Gastrocnemius medialis (tissue), 4 donors: ENCODE measurements at regions not wholly inside any gene's neighbourhood (a gene's known extent, or its start where the extent isn't known, plus 50 kb on each side); places are given as distances from the start of the nearest gene placed in this dataset.

Experiments used
- ATAC-seq, 2 donors: fragments of 150-250 bp; one replicate each; pipeline ENCODE4 v1.9.1; 2016
- DNase-seq, 2 donors: peaks; one replicate each; pipeline ENCODE4 v3.0.0-alpha.2; 2019
- H3K27ac ChIP-seq, 4 donors: fragments of 200-600 bp; sonication (generic); 1 replicate in 1 of 4; 2 replicates in 3 of 4; pipeline ENCODE4 v1.5.1; 2016 to 2018; ENCODE audit warnings: mild to moderate bottlenecking in 2 of 4, moderate library complexity in 1 of 4
- H3K27me3 ChIP-seq, 3 donors: fragments of 200-600 bp; sonication (generic) in 2 of 3; 1 replicate in 1 of 3; 2 replicates in 2 of 3; pipeline versions ENCODE4 v1.5.1 to v1.6.0; 2016 to 2019; ENCODE audit warnings: mild to moderate bottlenecking in 1 of 3, moderate library complexity in 1 of 3
- H3K36me3 ChIP-seq, 2 donors: fragments of 200-600 bp; sonication (generic) in 1 of 2; one replicate each; pipeline ENCODE4 v1.5.1; 2017 to 2018
- H3K4me1 ChIP-seq, 2 donors: fragments of 200-600 bp; sonication (generic) in 1 of 2; one replicate each; pipeline ENCODE4 v1.5.1; 2016 to 2017; ENCODE audit warnings: mild to moderate bottlenecking in 2 of 2
- H3K4me3 ChIP-seq, 4 donors: fragments of 200-600 bp; sonication (generic) in 3 of 4; 1 replicate in 1 of 4; 2 replicates in 3 of 4; pipeline ENCODE4 v1.5.1; 2016 to 2019; ENCODE audit warnings: mild to moderate bottlenecking in 2 of 4
- H3K9me3 ChIP-seq, 3 donors: fragments of 200-600 bp; sonication (generic) in 2 of 3; 1 replicate in 1 of 3; 2 replicates in 2 of 3; pipeline ENCODE4 v1.5.1; 2016 to 2019
- CTCF ChIP-seq, 5 experiments: fragments of 450-650 bp in 3 of 5; fragments of 200-600 bp in 2 of 5; sonication (generic) in 2 of 5; IDR thresholded peaks in 4 of 5; conservative IDR thresholded peaks in 1 of 5; 1 replicate in 4 of 5; 2 replicates in 1 of 5; pipeline ENCODE4 v1.5.1; 2016 to 2019; ENCODE audit warnings: antibody characterized with exemption in 5 of 5, mild to moderate bottlenecking in 3 of 5, moderate library complexity in 3 of 5
- POLR2A ChIP-seq, 2 donors: fragments of 450-650 bp; IDR thresholded peaks; one replicate each; pipeline ENCODE4 v1.6.1; 2017; ENCODE audit warnings: antibody characterized with exemption in 2 of 2, mild to moderate bottlenecking in 2 of 2, moderate library complexity in 2 of 2
- in situ Hi-C, 4 donors: fragments of 200-750 bp; cut with MboI; loops; one replicate each; pipeline versions ENCODE4 v1.15.0 to v1.8.0; 2017; ENCODE audit warnings: low sequenced_read_pairs in 4 of 4
- intact Hi-C: fragments of 100-400 bp; cut with DNase I; formaldehyde crosslinking; loops from one replicate; pipeline ENCODE4 v1.15.1; 2023; ENCODE audit warnings: low total_unique reads

GRCh38 chr4:27604692-27605091 is 744.1 kb downstream of the STIM2 start:
- Histone ChIP-seq H3K9me3 (no peaks in the 10 kb centered on the region), H3K4me1 (no peaks in the 10 kb centered on the region), H3K4me3 (no peak overlapping the region), H3K27ac (no peak overlapping the region), H3K36me3 (no peaks in the 10 kb centered on the region), H3K27me3 (no peaks in the 10 kb centered on the region)
- intact Hi-C loops (no loop called here), in situ Hi-C loops (no loop called here)
- no peak for TF ChIP-seq POLR2A (IDR thresholded peaks at IDR 0.05)
- no peak for TF ChIP-seq CTCF (IDR thresholded peaks at IDR 0.05 in 4 of 5, conservative IDR thresholded peaks at IDR 0.05 in 1 of 5)
- ATAC-seq (no peak), DNase-seq (no peak)

GRCh38 chr4:27616166-27616565 is 755.5 kb downstream of the STIM2 start:
- Histone ChIP-seq H3K27me3 (no peaks in the 10 kb centered on the region), H3K9me3 (no peaks in the 10 kb centered on the region), H3K27ac (no peak overlapping the region), H3K36me3 (no peaks in the 10 kb centered on the region), H3K4me1 (no peaks in the 10 kb centered on the region), H3K4me3 (no peak overlapping the region)
- in situ Hi-C loops (no loop called here), intact Hi-C loops (no loop called here)
- DNase-seq (no peak), ATAC-seq (no peak)
- no peak for TF ChIP-seq POLR2A (IDR thresholded peaks at IDR 0.05)
- no peak for TF ChIP-seq CTCF (IDR thresholded peaks at IDR 0.05 in 4 of 5, conservative IDR thresholded peaks at IDR 0.05 in 1 of 5)

- Histone ChIP-seq H3K9me3 (no peaks in the 10 kb centered on the region), H3K4me3 (no peak overlapping the region), H3K4me1 (no peaks in the 10 kb centered on the region), H3K27me3 (no peaks in the 10 kb centered on the region), H3K27ac (no peak overlapping the region), H3K36me3 (no peaks in the 10 kb centered on the region)
- intact Hi-C loops (no loop called here), in situ Hi-C loops (no loop called here)
- ATAC-seq (no peak), DNase-seq (no peak)
- TF ChIP-seq POLR2A (IDR thresholded peaks at IDR 0.05) (no peak), CTCF (IDR thresholded peaks at IDR 0.05 in 4 of 5, conservative IDR thresholded peaks at IDR 0.05 in 1 of 5) (no peak)
Observed at GRCh38 chr4:27619435-27619834, 758.8 kb downstream of the STIM2 start.

GRCh38 chr4:27620886-27621285 is 760.2 kb downstream of the STIM2 start:
- ATAC-seq = no peak
- Histone ChIP-seq H3K9me3 (no peaks in the 10 kb centered on the region), H3K36me3 (no peaks in the 10 kb centered on the region), H3K4me3 (no peak overlapping the region), H3K27ac (no peak overlapping the region), H3K4me1 (no peaks in the 10 kb centered on the region), H3K27me3 (no peaks in the 10 kb centered on the region)
- in situ Hi-C loops = no loop called here
- DNase-seq = no peak
- intact Hi-C loops = no loop called here
- TF ChIP-seq POLR2A (IDR thresholded peaks at IDR 0.05) (no peak), CTCF (IDR thresholded peaks at IDR 0.05 in 4 of 5, conservative IDR thresholded peaks at IDR 0.05 in 1 of 5) (no peak)

- no peak for DNase-seq
- Histone ChIP-seq H3K27ac (no peak overlapping the region), H3K9me3 (no peaks in the 10 kb centered on the region), H3K36me3 (no peaks in the 10 kb centered on the region), H3K4me3 (no peak overlapping the region), H3K27me3 (no peaks in the 10 kb centered on the region), H3K4me1 (no peaks in the 10 kb centered on the region)
- TF ChIP-seq POLR2A (IDR thresholded peaks at IDR 0.05) (no peak), CTCF (IDR thresholded peaks at IDR 0.05 in 4 of 5, conservative IDR thresholded peaks at IDR 0.05 in 1 of 5) (no peak)
- intact Hi-C loops = no loop called here
- ATAC-seq = no peak
- in situ Hi-C loops = no loop called here
Observed at GRCh38 chr4:27624749-27625148, 764.1 kb downstream of the STIM2 start.
